ENCODE measurements at regions not wholly inside any gene's neighbourhood (a gene's known extent, or its start where the extent isn't known, plus 50 kb on each side); places are given as distances from the start of the nearest gene placed in this dataset.

DNA sequence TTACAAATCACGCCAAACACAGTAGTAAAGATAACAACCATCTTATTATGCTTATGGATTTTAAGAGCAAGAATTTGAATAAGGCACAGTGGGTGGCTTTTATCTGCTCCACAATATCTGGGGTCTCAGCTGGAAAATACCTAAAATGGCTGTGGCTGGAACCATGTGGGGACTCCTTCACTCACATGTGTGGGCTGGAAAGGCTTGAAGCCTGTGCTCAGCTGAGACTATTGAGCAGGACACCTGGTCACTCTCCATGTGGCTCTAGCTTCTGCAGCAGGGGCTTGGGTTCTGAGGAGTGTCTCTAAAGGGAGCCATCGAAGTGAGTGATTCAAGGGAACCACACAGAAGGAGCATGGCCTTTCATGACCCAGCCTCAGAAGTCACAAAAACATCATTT is 239.6 kb upstream of the B3GALT2 start:
- TF ChIP-seq, protein P1, sequence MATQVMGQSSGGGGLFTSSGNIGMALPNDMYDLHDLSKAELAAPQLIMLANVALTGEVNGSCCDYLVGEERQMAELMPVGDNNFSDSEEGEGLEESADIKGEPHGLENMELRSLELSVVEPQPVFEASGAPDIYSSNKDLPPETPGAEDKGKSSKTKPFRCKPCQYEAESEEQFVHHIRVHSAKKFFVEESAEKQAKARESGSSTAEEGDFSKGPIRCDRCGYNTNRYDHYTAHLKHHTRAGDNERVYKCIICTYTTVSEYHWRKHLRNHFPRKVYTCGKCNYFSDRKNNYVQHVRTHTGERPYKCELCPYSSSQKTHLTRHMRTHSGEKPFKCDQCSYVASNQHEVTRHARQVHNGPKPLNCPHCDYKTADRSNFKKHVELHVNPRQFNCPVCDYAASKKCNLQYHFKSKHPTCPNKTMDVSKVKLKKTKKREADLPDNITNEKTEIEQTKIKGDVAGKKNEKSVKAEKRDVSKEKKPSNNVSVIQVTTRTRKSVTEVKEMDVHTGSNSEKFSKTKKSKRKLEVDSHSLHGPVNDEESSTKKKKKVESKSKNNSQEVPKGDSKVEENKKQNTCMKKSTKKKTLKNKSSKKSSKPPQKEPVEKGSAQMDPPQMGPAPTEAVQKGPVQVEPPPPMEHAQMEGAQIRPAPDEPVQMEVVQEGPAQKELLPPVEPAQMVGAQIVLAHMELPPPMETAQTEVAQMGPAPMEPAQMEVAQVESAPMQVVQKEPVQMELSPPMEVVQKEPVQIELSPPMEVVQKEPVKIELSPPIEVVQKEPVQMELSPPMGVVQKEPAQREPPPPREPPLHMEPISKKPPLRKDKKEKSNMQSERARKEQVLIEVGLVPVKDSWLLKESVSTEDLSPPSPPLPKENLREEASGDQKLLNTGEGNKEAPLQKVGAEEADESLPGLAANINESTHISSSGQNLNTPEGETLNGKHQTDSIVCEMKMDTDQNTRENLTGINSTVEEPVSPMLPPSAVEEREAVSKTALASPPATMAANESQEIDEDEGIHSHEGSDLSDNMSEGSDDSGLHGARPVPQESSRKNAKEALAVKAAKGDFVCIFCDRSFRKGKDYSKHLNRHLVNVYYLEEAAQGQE (IDR thresholded peaks at IDR 0.05; ENCODE audit: insufficient read depth in 1 of 2, low read depth in 2 of 2, low read length in 2 of 2), result no peak
- TF ChIP-seq SIN3A (IDR thresholded peaks at IDR 0.05; ENCODE audit: borderline replicate concordance, insufficient read depth, low read length), result no peak
- TF ChIP-seq FOXP2 (optimal IDR thresholded peaks at IDR 0.05; ENCODE audit: borderline replicate concordance, extremely low read depth, extremely low read length, insufficient read depth), result no peak
- TF ChIP-seq TAF1 (IDR thresholded peaks at IDR 0.05; ENCODE audit: borderline replicate concordance, insufficient read depth, low read length), result no peak
- TF ChIP-seq POLR2AphosphoS5 (IDR thresholded peaks at IDR 0.05; ENCODE audit: low read depth, low read length), result no peak

DNA sequence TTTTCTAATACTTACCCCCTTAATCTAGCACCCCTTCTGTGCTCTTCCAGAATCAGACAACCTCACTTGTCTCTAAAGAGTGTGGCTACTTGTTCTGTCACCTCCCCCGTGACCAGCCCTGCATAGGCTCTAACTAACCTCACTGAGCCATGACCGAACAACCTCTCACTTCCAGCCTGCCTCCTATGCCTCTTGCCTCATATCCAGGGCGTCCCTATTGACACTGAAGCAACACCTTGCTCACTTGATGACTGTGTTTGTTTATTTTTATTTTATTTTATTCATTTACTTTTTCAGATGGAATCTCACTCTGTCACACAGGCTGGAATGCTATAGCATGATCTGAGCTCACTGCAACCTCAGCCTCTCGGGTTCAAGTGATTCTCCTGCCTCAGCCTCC is 235.1 kb upstream of the B3GALT2 start:
- TF ChIP-seq, protein P1 (IDR thresholded peaks at IDR 0.05; ENCODE audit: insufficient read depth in 1 of 2, low read depth in 2 of 2, low read length in 2 of 2), result no peak
- TF ChIP-seq SIN3A (IDR thresholded peaks at IDR 0.05; ENCODE audit: borderline replicate concordance, insufficient read depth, low read length), result no peak
- TF ChIP-seq TAF1 (IDR thresholded peaks at IDR 0.05; ENCODE audit: borderline replicate concordance, insufficient read depth, low read length), result no peak
- TF ChIP-seq POLR2AphosphoS5 (IDR thresholded peaks at IDR 0.05; ENCODE audit: low read depth, low read length), result no peak
- TF ChIP-seq FOXP2 (optimal IDR thresholded peaks at IDR 0.05; ENCODE audit: borderline replicate concordance, extremely low read depth, extremely low read length, insufficient read depth), result no peak

DNA sequence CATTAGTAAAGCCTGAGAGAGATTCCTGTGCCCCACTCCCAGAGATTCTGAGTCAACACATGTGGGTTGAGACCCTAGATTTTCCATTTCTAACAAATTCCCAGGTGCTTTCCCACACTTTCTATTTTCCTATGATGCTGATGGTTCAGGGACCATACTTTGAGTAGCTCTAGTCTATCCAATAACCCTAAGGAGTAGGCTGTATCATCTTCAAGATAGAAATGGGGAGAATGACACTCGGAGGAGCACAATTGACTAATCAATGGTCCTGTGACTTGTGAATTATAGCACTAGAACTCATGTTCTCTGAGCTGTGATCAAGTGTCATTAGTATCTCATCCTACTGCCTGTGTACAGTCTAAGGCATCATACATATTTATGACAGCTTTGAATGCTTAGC is 232.9 kb upstream of the B3GALT2 start:
- TF ChIP-seq POLR2AphosphoS5 (IDR thresholded peaks at IDR 0.05; ENCODE audit: low read depth, low read length) (no peak), SIN3A (IDR thresholded peaks at IDR 0.05; ENCODE audit: borderline replicate concordance, insufficient read depth, low read length) (no peak), TAF1 (IDR thresholded peaks at IDR 0.05; ENCODE audit: borderline replicate concordance, insufficient read depth, low read length) (no peak), FOXP2 (optimal IDR thresholded peaks at IDR 0.05; ENCODE audit: borderline replicate concordance, extremely low read depth, extremely low read length, insufficient read depth) (no peak)
- TF ChIP-seq, protein P1 (IDR thresholded peaks at IDR 0.05; ENCODE audit: insufficient read depth in 1 of 2, low read depth in 2 of 2, low read length in 2 of 2), result no peak

DNA sequence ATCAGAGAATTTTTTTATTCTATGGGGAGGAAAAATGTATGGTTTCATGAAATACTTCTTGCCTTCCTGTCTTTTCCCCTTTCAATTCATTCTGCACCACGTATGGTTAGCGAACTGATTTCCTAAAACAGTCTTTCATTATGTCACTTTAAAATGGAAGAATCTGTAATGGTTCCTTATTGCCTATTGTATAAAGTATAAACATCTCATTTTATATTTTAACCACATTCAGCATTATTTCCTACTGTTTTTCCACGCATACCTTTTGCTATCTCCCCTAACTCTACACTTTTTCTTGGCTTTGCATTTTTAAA is 232.3 kb upstream of the B3GALT2 start:
- TF ChIP-seq, protein P1 (IDR thresholded peaks at IDR 0.05; ENCODE audit: insufficient read depth in 1 of 2, low read depth in 2 of 2, low read length in 2 of 2), result no peak
- TF ChIP-seq POLR2AphosphoS5 (IDR thresholded peaks at IDR 0.05; ENCODE audit: low read depth, low read length) (no peak), TAF1 (IDR thresholded peaks at IDR 0.05; ENCODE audit: borderline replicate concordance, insufficient read depth, low read length) (no peak), SIN3A (IDR thresholded peaks at IDR 0.05; ENCODE audit: borderline replicate concordance, insufficient read depth, low read length) (no peak), FOXP2 (optimal IDR thresholded peaks at IDR 0.05; ENCODE audit: borderline replicate concordance, extremely low read depth, extremely low read length, insufficient read depth) (no peak)
